Adrenal gland (tissue), 5 donors: ENCODE measurements at regions not wholly inside any gene's neighbourhood (a gene's known extent, or its start where the extent isn't known, plus 50 kb on each side); places are given as distances from the start of the nearest gene placed in this dataset.

Experiments
- POLR2A ChIP-seq, 2 donors: fragments of 450-650 bp; IDR thresholded peaks; one replicate each; pipeline ENCODE4 v1.6.1; 2017; ENCODE audit warnings: antibody characterized with exemption in 2 of 2, mild to moderate bottlenecking in 2 of 2, moderate library complexity in 1 of 2
- TF ChIP-seq, protein P1 (sequence below), 6 experiments: fragments of 450-650 bp in 4 of 6; fragments of 200-600 bp in 2 of 6; sonication (generic) in 1 of 6; IDR thresholded peaks; 1 replicate in 5 of 6; 2 replicates in 1 of 6; pipeline versions ENCODE4 v1.5.1 to v1.8.0; 2016 to 2021; ENCODE audit warnings: antibody characterized with exemption in 6 of 6, mild to moderate bottlenecking in 2 of 6, moderate library complexity in 1 of 6
- donor health status: DM: no; HTN: no; CAD: no.

DNA sequence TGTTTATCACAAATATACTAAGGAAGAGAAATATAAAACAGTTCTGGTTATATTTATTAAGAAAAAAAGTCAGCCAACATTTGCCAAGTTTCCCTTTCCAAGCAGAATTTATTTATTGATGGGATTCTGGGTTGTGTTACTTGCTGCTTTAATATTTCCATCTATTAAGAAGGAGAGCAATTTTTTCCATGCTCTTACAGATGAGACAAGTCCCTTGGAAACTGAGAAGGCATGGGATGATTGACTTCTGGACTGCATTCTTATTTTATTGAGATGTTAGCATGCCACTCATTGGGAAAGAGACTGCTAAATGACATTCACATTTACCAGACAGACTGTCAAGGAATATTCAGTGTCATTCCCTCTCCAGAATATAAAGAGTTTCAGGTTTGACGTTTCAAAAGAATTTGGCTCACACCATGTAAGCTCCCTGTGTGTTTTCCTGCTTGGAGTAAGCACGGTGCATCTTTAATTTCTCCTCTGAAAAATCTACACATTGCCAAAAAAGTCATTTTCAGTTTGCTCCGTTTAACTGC is 1565.2 kb upstream of the GOT2 start:
- no peak for TF ChIP-seq POLR2A (IDR thresholded peaks at IDR 0.05)
- TF ChIP-seq, protein P1, sequence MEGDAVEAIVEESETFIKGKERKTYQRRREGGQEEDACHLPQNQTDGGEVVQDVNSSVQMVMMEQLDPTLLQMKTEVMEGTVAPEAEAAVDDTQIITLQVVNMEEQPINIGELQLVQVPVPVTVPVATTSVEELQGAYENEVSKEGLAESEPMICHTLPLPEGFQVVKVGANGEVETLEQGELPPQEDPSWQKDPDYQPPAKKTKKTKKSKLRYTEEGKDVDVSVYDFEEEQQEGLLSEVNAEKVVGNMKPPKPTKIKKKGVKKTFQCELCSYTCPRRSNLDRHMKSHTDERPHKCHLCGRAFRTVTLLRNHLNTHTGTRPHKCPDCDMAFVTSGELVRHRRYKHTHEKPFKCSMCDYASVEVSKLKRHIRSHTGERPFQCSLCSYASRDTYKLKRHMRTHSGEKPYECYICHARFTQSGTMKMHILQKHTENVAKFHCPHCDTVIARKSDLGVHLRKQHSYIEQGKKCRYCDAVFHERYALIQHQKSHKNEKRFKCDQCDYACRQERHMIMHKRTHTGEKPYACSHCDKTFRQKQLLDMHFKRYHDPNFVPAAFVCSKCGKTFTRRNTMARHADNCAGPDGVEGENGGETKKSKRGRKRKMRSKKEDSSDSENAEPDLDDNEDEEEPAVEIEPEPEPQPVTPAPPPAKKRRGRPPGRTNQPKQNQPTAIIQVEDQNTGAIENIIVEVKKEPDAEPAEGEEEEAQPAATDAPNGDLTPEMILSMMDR (IDR thresholded peaks at IDR 0.05): no peak
